Caco-2 (cell line): ENCODE measurements at regions not wholly inside any gene's neighbourhood (a gene's known extent, or its start where the extent isn't known, plus 50 kb on each side); places are given as distances from the start of the nearest gene placed in this dataset.

Source experiments
- BruUV-seq: library from RNA; stranded (reverse); fragments of 400-500 nt; replicated peaks from 2 replicates; lab custom pipeline; 2021; lab: Mats Ljungman, UMichigan
- CTCF ChIA-PET: fragments of 300-600 bp; sonication (Branson Sonifier 250); formaldehyde crosslinking; loops from one replicate; lab custom pipeline; 2022; ENCODE audit warnings: antibody characterized with exemption; lab: Charles Lee
- POLR2A ChIA-PET: fragments of 300-600 bp; sonication (Branson Sonifier 250); formaldehyde crosslinking; loops from one replicate; lab custom pipeline; 2022; ENCODE audit warnings: antibody characterized with exemption; lab: Charles Lee
- DNase-seq, 2 experiments: peaks; one replicate each; pipeline versions ENCODE4 v3.0.0 to v3.0.0-alpha.2; 2020 to 2022
- H3K27me3 ChIP-seq: replicated peaks from 2 replicates; pipeline ENCODE4 v1.6.0; 2011; ENCODE audit warnings: low read length; ENCODE audit not compliant: control insufficient read depth, insufficient read depth
- H3K36me3 ChIP-seq: 2 replicates; pipeline ENCODE4 v1.5.1; 2011; ENCODE audit warnings: low read length; ENCODE audit not compliant: control insufficient read depth, insufficient read depth
- H3K4me1 ChIP-seq: fragments of 250-450 bp; sonication (Bioruptor Pico); 2 replicates; pipeline ENCODE4 v1.5.1; 2020; ENCODE audit warnings: mild to moderate bottlenecking
- H3K4me3 ChIP-seq: 2 replicates; pipeline ENCODE4 v1.5.1; 2011; ENCODE audit warnings: low read depth, mild to moderate bottlenecking, control low read depth, low read length
- H3K9me3 ChIP-seq: fragments of 250-450 bp; sonication (Bioruptor Pico); 2 replicates; pipeline ENCODE4 v1.5.1; 2020; ENCODE audit warnings: mild to moderate bottlenecking, moderate library complexity
- H3K27ac Mint-ChIP-seq: one replicate; pipeline ENCODE4 v1.8.0; 2022; ENCODE audit warnings: mixed read lengths; ENCODE audit not compliant: unreplicated experiment
- H3K27me3 Mint-ChIP-seq: one replicate; pipeline ENCODE4 v1.8.0; 2022; ENCODE audit warnings: mixed read lengths; ENCODE audit not compliant: insufficient read depth, unreplicated experiment
- H3K36me3 Mint-ChIP-seq: one replicate; pipeline ENCODE4 v1.8.0; 2022; ENCODE audit warnings: mild to moderate bottlenecking, mixed read lengths; ENCODE audit not compliant: insufficient read depth, unreplicated experiment
- H3K4me1 Mint-ChIP-seq: one replicate; pipeline ENCODE4 v1.8.0; 2022; ENCODE audit warnings: low read depth, mixed read lengths; ENCODE audit not compliant: unreplicated experiment
- H3K4me3 Mint-ChIP-seq: one replicate; pipeline ENCODE4 v1.8.0; 2022; ENCODE audit warnings: mild to moderate bottlenecking, moderate library complexity, mixed read lengths; ENCODE audit not compliant: unreplicated experiment
- H3K9me3 Mint-ChIP-seq: one replicate; pipeline ENCODE4 v1.8.0; 2022; ENCODE audit warnings: mixed read lengths; ENCODE audit not compliant: unreplicated experiment
- CTCF ChIP-seq, 2 experiments: fragments of 200-600 bp in 1 of 2; IDR thresholded peaks; 1 replicate in 1 of 2; 2 replicates in 1 of 2; pipeline versions ENCODE4 v1.5.1 to v1.8.0; 2011 to 2022; ENCODE audit warnings: antibody characterized with exemption in 1 of 2, control low read depth in 1 of 2, inconsistent platforms in 1 of 2, low read depth in 1 of 2, low read length in 1 of 2, mild to moderate bottlenecking in 1 of 2, moderate library complexity in 1 of 2; ENCODE audit not compliant: insufficient read depth in 1 of 2, severe bottlenecking in 1 of 2, unreplicated experiment in 1 of 2
- intact Hi-C: fragments of 100-400 bp; cut with micrococcal nuclease; formaldehyde crosslinking; loops from one replicate; pipeline ENCODE4 v1.10.0; 2022; ENCODE audit not compliant: unreplicated experiment

GRCh38 chr4:164396439-164396838 is 357.5 kb upstream of the SMIM31 start:
- Histone ChIP-seq H3K27me3 (no peaks in the 10 kb centered on the region), H3K36me3 (no peaks in the 10 kb centered on the region), H3K4me1 (no peaks in the 10 kb centered on the region), H3K4me3 (no peak overlapping the region), H3K9me3 (no peaks in the 10 kb centered on the region)
- H3K36me3 Mint-ChIP-seq, result no peaks in the 10 kb centered on the region
- POLR2A ChIA-PET, result no interaction called here
- no peak for DNase-seq
- BruUV-seq, result no TSS peak
- no peak for TF ChIP-seq CTCF (IDR thresholded peaks at IDR 0.05; ENCODE audit: insufficient read depth in 1 of 2, low read depth in 1 of 2, low read length in 1 of 2, severe bottlenecking in 1 of 2, unreplicated experiment in 1 of 2)
- intact Hi-C loops, result no loop called here
- H3K27me3 Mint-ChIP-seq, result peaks cover 3% of the 10 kb centered on the region
- no peak overlapping the region for H3K4me3 Mint-ChIP-seq
- no peak overlapping the region for H3K27ac Mint-ChIP-seq
- no peaks in the 10 kb centered on the region for H3K4me1 Mint-ChIP-seq
- CTCF ChIA-PET, result interaction anchor here (0.7 kb wide), 1 partner anchor 701 kb away, joined by 3 read pairs; no protein-coding TSS in a partner anchor
- H3K9me3 Mint-ChIP-seq, result no peaks in the 10 kb centered on the region

- Mint-ChIP-seq H3K4me3 (no peak overlapping the region), H3K4me1 (no peaks in the 10 kb centered on the region), H3K36me3 (no peaks in the 10 kb centered on the region), H3K9me3 (no peaks in the 10 kb centered on the region), H3K27me3 (peaks cover 4% of the 10 kb centered on the region), H3K27ac (no peak overlapping the region)
- Histone ChIP-seq H3K36me3 (no peaks in the 10 kb centered on the region), H3K4me1 (no peaks in the 10 kb centered on the region), H3K4me3 (no peak overlapping the region), H3K27me3 (no peaks in the 10 kb centered on the region), H3K9me3 (no peaks in the 10 kb centered on the region)
- TF ChIP-seq CTCF (IDR thresholded peaks at IDR 0.05; ENCODE audit: insufficient read depth in 1 of 2, low read depth in 1 of 2, low read length in 1 of 2, severe bottlenecking in 1 of 2, unreplicated experiment in 1 of 2), result no peak
- POLR2A ChIA-PET, result no interaction called here
- CTCF ChIA-PET, result no interaction called here
- BruUV-seq, result no TSS peak
- intact Hi-C loops, result no loop called here
- DNase-seq, result no peak
These were observed 351.4 kb upstream of the SMIM31 start for GRCh38 chr4:164402554-164402953.

GRCh38 chr4:164405774-164406173 is 348.2 kb upstream of the SMIM31 start:
- H3K4me1 ChIP-seq, result no peaks in the 10 kb centered on the region
- H3K36me3 ChIP-seq, result no peaks in the 10 kb centered on the region
- no peak for TF ChIP-seq CTCF (IDR thresholded peaks at IDR 0.05; ENCODE audit: insufficient read depth in 1 of 2, low read depth in 1 of 2, low read length in 1 of 2, severe bottlenecking in 1 of 2, unreplicated experiment in 1 of 2)
- Mint-ChIP-seq H3K4me1 (peaks cover 4% of the 10 kb centered on the region), H3K9me3 (no peaks in the 10 kb centered on the region), H3K36me3 (no peaks in the 10 kb centered on the region), H3K27ac (no peak overlapping the region), H3K27me3 (peaks cover 16% of the 10 kb centered on the region), H3K4me3 (no peak overlapping the region)
- no peak overlapping the region for H3K4me3 ChIP-seq
- H3K9me3 ChIP-seq, result no peaks in the 10 kb centered on the region
- intact Hi-C loops, result no loop called here
- no peaks in the 10 kb centered on the region for H3K27me3 ChIP-seq
- ChIA-PET CTCF (no interaction called here), POLR2A (no interaction called here)
- no TSS peak for BruUV-seq
- DNase-seq, result no peak
